A673 (cell line): ENCODE measurements at regions not wholly inside any gene's neighbourhood (a gene's known extent, or its start where the extent isn't known, plus 50 kb on each side); places are given as distances from the start of the nearest gene placed in this dataset.
"Not testable (repeated sequence)": the region's sequence is repeated elsewhere in the genome, so short reads cannot be mapped to it uniquely, and the experiment has no call there.

Experiments
- BruUV-seq: library from RNA; stranded (reverse); fragments of 400-500 nt; replicated peaks from 2 replicates; lab custom pipeline; 2021; lab: Mats Ljungman, UMichigan
- CTCF ChIA-PET: fragments of 300-600 bp; sonication (Branson Sonifier 250); formaldehyde crosslinking; loops from one replicate; lab custom pipeline; 2022; ENCODE audit warnings: antibody characterized with exemption; lab: Charles Lee
- POLR2A ChIA-PET: fragments of 300-600 bp; sonication (Branson Sonifier 250); formaldehyde crosslinking; loops from one replicate; lab custom pipeline; 2022; ENCODE audit warnings: antibody characterized with exemption; ENCODE audit not compliant: low non-redundant PET; lab: Charles Lee
- DNase-seq: peaks from one replicate; pipeline ENCODE4 v3.0.0-alpha.2; 2015; ENCODE audit warnings: low spot score
- H3K27ac ChIP-seq: fragments of 200-600 bp; sonication (generic); 2 replicates; pipeline ENCODE4 v1.5.1; 2016; ENCODE audit warnings: mixed run types, low read depth, mild to moderate bottlenecking, mixed read lengths, antibody characterized with exemption, low read length; ENCODE audit not compliant: poor library complexity, severe bottlenecking
- H3K27me3 ChIP-seq: fragments of 200-600 bp; sonication (generic); replicated peaks from 2 replicates; pipeline ENCODE4 v1.6.1; 2017; ENCODE audit warnings: mixed run types, low read depth, mild to moderate bottlenecking, mixed read lengths, antibody characterized with exemption, low read length; ENCODE audit not compliant: insufficient read depth, poor library complexity
- H3K36me3 ChIP-seq: fragments of 200-600 bp; sonication (generic); 2 replicates; pipeline ENCODE4 v1.6.1; 2016; ENCODE audit warnings: mixed run types, mild to moderate bottlenecking, mixed read lengths, antibody characterized with exemption, low read length; ENCODE audit not compliant: insufficient read depth, poor library complexity, severe bottlenecking
- H3K4me1 ChIP-seq: fragments of 200-600 bp; sonication (generic); 2 replicates; pipeline ENCODE4 v1.6.1; 2017; ENCODE audit warnings: mixed run types, mild to moderate bottlenecking, mixed read lengths, antibody characterized with exemption, low read length; ENCODE audit not compliant: insufficient read depth, poor library complexity, severe bottlenecking
- H3K4me3 ChIP-seq: fragments of 200-600 bp; sonication (generic); 2 replicates; pipeline ENCODE4 v1.5.1; 2016; ENCODE audit warnings: low read depth, mixed run types, mild to moderate bottlenecking, mixed read lengths, low read length; ENCODE audit not compliant: poor library complexity, severe bottlenecking
- H3K9me3 ChIP-seq: fragments of 200-600 bp; sonication (generic); 2 replicates; pipeline ENCODE4 v1.6.1; 2016; ENCODE audit warnings: mixed run types, low read depth, mild to moderate bottlenecking, mixed read lengths, antibody characterized with exemption, low read length; ENCODE audit not compliant: poor library complexity, severe bottlenecking
- intact Hi-C: fragments of 100-400 bp; cut with micrococcal nuclease; formaldehyde crosslinking; loops from one replicate; pipeline ENCODE4 v1.10.0; 2022; ENCODE audit not compliant: unreplicated experiment

- H3K27me3 ChIP-seq, H3K4me1 ChIP-seq, BruUV-seq, POLR2A ChIA-PET, DNase-seq, H3K27ac ChIP-seq, CTCF ChIA-PET, H3K4me3 ChIP-seq, H3K36me3 ChIP-seq: not testable (repeated sequence)
- intact Hi-C loops = loop anchor here (10.0 kb wide), 1 partner anchor 125 kb away; no protein-coding TSS in a partner anchor
- H3K9me3 ChIP-seq = peaks cover 29% of the 10 kb centered on the region
Observed at GRCh38 chr11:48750081-48750480, 233.6 kb downstream of the TRIM51G start.
